ENCODE measurements at regions not wholly inside any gene's neighbourhood (a gene's known extent, or its start where the extent isn't known, plus 50 kb on each side); places are given as distances from the start of the nearest gene placed in this dataset.

- TF ChIP-seq CTCF (IDR thresholded peaks at IDR 0.05) (no peak), EZH2 (IDR thresholded peaks at IDR 0.05; ENCODE audit: borderline replicate concordance, insufficient read depth, low read depth, low read length, poor library complexity, severe bottlenecking) (no peak)
Observed at GRCh38 chr1:213844632-213845031, 143.1 kb upstream of the PROX1 start.

Data from B cell (primary cell).